SK-N-DZ (cell line): ENCODE measurements at regions not wholly inside any gene's neighbourhood (a gene's known extent, or its start where the extent isn't known, plus 50 kb on each side); places are given as distances from the start of the nearest gene placed in this dataset.
"Not testable (repeated sequence)": the region's sequence is repeated elsewhere in the genome, so short reads cannot be mapped to it uniquely, and the experiment has no call there.

Experiments
- DNase-seq: peaks from one replicate; pipeline ENCODE4 v3.0.0-alpha.2; 2015; ENCODE audit warnings: low spot score

DNA sequence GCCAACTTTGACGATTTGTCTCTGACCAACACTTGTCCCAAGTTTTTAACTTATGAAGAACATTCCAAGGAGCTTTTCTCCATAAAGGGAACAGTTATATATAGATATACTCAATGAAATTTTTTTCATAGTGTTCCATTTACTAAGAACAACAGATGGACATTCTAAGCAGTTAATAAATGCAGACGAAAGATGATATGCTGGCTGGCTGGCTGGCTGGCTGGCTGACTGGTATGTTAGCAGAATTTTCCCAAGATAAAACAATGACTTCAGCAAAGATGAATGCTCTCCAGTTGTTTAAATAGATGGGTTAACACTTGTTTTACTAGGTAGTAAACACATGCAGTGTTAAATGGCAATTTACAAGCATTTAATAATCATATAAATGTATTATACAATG is 62.2 kb downstream of the SPANXN3 start:
- no peak for DNase-seq

DNA sequence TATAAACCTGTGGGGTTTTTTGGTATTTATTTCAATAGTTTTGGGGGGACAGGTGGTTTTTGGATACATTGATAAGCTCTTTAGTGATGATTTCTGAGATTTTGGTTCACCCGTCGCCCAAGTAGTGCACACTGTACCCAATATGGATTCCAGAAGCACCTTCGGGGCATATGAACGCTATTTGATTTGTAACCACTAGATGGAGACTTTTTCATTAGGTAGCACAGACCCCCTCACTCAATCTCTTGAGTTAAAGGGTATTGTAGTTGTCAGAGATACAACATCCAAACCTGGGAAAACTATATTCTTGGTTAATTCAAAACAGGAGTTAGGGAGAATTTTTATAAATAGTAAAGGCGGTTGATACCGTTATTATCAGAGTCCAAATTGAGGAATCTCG is 79.8 kb downstream of the SPANXN3 start:
- peak; percentile 1 for DNase-seq

DNA sequence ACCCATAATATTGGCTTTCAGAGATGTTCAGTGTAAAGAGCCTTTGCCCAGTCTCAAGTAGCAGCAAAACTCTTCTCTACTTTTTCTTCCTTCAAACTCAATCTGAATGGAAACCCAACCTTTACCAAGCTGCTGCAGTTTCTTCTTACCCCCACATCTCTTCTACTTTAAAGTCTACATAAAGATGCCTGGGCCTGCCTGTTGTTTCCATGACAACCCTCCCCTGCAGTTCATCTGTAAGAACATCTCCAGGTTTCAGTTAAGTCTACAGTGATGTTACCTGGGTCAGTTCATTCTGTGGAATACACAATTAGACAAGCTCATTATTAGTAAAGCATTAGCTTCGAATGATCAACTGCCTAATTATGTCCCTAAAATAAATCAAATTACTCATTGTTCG is 81.4 kb downstream of the SPANXN3 start:
- no peak for DNase-seq

DNA sequence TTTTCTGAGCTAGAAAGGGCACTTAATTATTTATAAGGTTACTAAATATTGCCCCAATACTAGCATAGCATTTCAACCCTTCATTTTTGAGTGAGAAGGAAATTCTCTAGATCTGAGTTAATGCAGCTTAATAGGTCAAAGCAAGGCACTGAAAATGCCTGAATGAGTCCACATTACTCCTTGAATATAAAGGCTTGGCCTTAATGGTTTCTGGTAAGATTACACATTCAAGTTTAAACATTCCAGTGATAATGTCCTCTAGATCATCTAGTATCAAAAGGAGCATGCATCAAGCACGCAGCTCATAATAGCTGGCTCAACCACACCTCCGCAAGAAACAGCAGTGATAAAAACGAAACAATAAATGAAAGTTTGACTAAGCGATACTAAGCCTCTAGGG is 87.5 kb downstream of the SPANXN3 start:
- DNase-seq, result no peak

DNA sequence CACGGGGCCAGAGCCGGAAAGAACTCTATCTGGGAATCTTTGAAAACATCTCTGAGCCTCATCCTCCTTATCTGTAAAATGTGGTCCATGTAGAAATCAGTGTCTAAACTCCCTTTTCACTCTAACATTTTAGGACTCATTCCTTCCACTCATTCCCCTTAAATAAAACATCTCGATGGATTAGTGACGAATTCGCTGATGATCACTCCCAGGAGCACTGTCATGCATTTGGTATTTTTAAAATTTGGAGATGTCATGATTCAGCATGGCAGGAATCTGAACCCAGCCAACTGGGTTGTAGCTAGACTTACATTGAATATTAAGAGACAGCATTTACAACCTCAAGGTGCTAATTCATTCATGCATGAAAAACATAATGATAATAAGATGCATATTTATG is 88.1 kb downstream of the SPANXN3 start:
- no peak for DNase-seq

DNA sequence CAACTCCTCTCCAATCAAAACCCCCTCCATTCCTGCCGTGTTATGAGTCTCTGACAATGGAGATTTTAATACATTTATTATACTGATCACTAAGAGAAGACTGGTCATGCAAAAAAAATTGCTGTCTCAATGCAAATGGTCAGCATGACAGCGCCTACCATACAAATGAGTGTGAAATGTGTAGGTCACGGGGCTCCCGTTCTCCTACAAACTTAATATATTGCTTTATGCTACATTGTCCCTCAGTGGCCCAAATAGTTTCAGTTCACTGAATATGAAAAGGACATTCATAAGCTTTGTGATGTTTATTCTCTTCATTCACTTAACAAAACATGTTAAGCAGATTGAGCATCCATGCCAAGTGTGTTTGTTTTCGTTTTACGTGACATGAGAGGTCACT is 116.1 kb downstream of the SPANXN3 start:
- no peak for DNase-seq

DNA sequence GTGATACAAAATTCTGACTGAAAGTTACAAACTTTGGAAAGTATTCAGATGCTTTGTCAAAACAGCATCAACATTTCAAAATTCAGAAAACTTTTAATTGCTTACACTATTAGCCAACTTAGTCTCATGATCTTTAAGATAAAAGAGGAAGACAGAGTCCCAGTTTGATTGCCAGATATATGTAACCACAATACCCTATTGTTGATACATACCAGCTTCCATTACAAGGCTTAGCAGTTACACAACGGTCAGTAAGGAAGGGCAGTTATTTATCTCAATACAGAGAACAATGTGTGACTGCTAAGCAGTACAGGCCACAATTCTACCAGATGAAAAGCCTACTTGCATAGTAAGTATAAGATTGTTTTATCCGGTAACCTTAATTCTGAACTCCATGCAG is 138.4 kb downstream of the SPANXN3 start:
- DNase-seq, result no peak

DNA sequence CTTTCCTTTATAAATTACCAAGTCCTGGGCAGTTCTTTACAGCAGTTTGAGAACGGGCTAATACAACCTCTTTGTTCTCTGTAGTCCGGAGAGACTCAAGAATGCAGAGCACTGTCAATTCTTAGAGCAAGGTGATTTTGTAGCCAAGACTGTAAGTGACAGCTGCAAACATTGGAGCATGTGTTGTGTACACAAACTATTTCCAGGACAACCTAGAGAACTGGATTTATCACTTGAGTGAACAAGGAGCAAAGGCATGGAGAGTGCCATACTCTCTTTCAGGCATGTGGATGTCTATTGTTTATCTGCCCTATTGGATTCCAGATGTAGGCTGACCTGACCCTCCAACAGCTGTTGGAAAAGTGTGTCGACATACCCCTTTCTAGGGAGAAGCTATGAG is 153.9 kb downstream of the SPANXN3 start:
- no peak for DNase-seq

DNA sequence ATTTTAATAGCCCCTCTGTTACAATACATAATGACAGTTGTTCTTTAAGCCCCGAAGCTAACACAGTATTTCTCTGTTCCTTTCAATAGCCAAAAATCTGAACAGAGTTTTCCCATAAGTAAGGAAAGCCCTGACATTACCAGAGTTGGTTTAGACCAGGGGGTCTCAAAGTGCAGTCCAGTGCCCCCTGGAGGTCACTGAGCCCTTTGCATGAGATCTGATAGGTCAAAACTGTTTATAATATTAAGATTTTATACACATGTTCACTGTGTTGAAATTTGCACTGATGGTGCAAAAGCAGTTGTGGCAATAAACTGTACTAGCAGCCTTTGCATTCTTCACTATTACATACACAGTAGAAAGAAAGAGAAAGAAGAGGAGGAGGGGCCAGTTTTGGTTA is 177.1 kb downstream of the SPANXN3 start:
- DNase-seq, result no peak

DNA sequence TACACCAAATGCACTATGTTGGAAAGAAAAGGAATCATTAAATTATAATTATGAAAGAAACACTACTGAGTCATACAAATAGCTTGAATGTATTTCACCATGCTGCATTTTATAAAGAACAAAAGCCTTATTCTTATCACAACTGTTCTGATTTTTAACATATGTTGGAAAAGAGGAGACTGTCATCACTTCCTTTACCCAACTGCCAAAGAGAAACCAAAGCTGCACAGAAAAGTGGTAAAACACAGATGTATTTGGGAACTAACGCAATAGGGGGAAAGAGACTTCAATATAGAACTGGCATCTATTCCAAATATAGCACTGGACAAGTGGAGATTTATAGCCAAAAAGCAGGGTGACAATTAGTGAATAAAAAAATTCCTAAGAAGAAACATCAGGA is 181.0 kb downstream of the SPANXN3 start:
- DNase-seq, result no peak

DNA sequence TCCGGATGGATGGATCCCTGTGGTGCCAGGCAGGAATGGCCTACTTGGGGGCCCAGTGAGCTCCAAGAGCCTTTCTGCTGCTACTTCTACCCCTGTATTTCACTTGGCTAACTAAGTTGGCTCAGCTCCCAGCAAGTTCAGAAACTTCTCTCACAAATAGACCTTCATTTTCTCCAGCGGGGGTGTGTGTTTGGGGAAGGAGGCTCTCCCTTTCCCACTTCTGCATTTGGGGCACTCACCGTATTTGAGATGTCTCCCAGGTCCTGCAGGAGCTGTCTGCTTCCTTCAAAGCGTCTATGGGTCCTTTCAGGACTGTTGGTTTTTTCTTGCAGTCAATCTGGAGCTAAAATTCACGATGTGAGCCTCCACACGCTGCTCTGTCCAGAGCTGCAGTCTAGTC is 197.7 kb downstream of the SPANXN3 start:
- no peak for DNase-seq

DNA sequence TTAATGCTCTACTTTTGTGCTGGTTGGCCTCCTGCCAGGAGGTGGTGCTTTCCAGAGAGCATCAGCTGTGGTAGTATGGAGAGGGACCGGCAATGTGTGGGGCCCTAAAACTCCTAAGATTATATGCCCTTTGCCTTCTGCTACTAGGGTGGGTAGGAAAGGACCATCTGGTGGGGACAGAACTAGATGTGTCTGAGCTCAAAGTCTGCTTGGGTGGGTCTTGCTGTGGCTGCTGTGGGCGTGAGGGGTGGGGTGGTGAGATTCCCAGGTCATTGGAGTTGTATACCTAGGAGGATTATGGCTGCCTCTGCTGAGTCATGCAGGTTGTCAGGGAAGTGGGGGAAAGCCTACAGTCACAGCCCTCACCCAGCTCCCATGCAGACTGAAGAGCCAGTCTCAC is 198.4 kb downstream of the SPANXN3 start:
- not testable (repeated sequence) for DNase-seq

DNA sequence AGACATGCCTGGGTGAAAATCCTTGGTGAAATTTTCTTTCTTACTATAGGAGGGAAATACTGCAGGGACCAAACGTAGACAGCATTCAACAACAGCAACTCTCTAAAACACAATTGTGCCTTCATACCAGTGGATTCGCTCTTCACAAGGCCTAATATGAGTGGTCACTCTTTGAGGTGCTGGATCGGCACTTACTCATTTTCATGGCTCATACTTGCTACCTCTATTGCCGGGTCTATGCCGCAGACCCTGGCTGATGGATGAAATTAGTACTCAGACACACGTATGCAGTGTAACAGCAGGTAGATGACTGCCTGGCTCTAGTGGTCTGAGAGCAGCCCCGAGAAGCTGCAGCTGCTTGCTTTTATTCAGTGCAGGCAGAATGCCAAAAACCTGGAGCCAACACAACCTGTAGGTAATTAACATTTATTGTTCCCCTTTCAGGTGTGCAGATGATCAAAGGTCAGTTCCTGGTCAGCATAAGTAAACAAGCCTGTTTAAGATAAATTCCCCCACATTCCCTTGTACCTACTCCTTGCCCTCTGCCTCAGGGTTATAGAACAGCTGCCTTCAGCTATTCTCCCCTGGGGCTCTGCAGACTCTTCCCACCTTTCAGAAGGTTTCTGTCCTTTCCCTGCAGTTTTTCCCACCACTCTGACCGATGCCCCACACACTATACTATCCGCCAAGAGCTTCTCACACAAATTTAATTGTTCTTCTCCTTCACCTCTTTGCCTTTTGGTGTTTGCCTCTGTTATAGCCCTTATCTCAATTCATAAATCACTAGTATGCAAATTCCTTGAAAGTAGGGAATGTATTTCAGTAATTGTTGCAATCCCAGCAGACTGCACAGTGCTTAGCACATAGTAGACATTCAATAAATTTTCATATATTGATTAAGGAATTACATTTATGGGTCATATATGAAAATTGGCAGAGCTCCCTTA is 210.0 kb downstream of the SPANXN3 start:
- no peak for DNase-seq

DNA sequence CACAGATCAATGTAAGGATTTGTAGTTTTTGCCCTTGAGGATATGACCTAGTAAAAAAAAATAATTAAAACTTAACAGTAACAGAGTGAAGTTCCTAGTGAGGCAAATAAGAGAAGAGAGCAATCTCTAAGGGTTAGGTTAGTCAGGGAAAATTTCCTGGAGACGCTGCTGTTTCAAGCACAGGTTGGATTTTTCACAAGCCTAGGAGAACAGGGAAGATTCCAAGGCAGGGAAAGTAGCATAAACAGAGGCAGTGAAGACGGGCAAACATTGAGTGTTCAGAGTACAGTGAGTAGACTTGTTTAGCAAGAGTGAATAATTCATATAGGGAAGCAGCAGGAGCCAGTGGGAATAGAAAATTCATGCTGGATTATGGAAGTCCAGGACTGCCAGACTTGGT is 212.8 kb downstream of the SPANXN3 start:
- DNase-seq, result no peak

DNA sequence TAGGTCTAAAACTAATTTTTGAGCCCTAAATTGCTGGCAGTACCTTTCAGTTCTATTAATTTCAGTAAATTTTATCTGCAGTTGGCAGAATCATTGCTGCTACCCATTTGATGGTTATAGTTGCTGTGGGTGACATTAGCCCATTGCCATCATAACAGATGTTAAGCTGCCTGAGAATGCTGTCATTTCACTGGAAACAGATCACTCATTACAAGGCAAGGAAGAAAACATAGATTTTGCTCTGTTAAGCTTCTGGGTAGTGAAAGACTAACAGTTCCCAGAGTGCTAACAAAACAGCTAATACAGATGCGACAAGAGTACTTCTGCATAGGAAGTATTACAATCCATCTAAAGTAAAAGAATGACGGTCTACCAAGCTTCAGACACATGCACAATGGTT is 213.2 kb downstream of the SPANXN3 start:
- DNase-seq, result no peak

DNA sequence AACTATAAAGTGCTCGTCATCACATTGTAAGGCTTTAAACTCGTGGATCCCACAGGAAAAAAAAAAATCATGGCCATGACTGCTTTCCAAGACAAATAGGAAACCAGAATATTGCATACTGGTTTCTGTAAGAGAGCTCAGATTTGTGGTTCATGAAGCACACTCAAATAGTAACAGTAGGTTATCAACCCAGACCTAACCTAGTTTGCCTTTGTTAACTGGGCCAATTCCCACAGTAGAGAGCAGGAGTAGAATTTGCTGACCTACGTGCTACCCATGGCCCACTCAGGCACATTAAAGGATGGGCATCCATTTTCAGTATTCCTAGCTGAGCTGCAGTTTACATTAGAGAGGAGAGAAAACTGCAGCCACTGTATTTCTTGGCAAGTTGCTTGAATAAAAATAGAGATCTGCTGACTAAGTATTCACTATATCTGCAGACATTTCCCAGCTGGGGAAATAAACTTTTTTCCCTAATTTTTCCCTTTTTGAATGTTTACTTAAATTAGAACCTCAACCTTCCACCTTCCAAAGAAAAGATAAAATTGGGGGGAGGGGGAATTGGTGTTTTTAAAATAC is 218.5 kb downstream of the SPANXN3 start:
- no peak for DNase-seq

DNA sequence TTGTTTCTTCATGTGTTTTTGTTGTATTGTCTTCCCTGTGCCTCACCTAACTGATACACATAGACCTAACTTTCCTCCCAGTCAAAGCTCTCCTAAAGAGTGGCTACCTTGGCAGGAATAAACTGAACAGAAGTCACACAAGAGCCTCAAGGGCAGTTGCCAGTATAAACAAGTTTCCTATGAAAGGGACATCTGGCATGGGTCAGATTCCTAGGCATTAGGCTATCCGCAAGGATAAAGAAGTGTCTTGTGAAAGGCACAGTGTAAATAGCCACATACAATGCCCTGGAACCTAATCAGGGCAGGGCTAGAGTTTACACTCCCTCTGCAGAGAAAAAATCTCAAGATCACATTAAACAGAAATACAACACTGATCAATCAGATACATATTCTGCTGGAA is 220.8 kb downstream of the SPANXN3 start:
- no peak for DNase-seq

DNA sequence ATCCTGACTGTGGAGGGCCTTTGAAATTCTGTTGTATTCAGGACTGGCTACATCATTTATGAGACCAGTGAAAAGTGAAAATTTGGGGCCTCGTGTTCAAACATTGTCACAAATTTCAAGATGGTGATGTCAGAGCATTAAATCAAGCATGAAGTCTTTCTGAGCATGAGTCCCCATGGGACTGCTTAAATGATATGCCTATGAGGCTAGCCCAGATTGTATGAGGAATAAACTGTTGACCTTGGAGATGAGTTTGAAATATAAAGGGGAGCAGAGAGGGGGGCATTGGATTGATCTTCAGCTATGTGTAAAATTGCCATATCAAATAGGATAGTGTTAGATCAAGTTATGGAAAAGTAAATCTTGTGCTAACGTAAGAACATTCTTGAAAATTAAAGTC is 230.0 kb downstream of the SPANXN3 start:
- DNase-seq, result no peak

DNA sequence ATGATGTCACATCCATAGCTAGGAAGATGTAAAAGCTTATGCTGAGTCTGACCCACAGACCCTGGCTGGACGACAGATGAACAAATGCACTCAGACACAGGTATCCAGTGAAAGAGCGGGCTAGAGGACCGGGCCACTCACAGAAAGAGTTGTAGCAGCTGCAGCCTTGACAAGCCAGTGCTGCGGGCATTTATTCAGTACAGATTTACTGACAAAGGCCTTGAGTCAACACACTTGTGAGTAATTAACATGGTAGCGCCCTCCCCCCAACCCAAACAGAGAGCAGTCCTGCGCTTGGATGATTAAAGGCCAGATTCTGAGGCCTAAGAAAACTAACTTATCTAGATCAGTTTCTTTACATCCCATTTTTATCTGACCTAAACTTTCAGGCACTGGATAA is 244.6 kb downstream of the SPANXN4 start:
- no peak for DNase-seq

DNA sequence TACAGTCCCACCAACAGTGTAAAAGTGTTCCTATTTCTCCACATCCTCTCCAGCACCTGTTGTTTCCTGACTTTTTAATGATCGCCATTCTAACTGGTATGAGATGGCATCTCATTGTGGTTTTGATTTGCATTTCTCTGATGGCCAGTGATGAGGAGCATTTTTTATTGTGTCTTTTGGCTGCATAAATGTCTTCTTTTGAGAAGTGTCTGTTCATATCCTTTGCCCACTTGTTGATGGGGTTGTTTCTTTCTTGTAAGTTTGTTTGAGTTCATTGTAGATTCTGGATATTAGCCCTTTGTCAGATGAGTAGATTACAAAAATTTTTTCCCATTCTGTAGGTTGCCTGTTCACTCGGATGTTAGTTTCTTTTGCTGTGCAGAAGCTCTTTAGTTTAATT is 218.9 kb downstream of the SPANXN4 start:
- DNase-seq, result not testable (repeated sequence)

DNA sequence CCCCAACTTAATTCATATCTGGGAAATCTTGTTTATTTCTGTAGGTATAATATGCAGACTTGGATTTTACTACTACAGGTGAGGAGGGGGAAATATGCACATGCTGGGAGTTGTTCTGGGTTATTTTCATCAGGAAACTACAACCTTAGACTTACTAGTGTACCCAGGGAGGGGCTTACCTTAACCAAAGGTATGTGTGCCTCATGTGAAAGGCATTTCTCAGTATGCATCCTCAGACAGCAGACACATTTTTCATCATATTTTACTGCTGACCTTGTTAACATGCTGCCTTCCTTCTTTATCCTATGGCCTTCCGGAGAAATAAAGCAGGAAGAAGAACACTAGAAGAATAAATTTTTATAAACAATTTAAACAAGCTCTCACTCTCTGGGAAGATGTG is 214.9 kb downstream of the SPANXN4 start:
- no peak for DNase-seq

DNA sequence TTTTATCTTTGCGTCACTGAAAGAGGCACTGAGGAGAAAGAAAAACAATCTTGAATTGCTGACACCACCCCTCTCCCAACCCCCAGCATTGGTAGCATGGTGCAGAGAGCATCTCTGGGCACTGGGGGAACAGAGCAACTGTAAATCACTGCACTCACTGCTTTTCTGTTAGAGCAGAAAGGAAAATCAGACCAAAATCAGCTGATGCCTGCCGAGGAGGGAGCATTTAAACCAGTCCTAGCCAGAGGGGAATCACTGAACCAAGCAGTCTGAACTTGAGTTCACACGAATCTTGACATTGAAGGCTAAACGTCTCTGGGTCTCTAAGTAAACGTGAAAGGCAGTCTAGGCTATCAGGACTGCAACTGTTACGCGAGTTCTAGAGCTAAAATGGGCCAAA is 205.8 kb downstream of the SPANXN4 start:
- no peak for DNase-seq

DNA sequence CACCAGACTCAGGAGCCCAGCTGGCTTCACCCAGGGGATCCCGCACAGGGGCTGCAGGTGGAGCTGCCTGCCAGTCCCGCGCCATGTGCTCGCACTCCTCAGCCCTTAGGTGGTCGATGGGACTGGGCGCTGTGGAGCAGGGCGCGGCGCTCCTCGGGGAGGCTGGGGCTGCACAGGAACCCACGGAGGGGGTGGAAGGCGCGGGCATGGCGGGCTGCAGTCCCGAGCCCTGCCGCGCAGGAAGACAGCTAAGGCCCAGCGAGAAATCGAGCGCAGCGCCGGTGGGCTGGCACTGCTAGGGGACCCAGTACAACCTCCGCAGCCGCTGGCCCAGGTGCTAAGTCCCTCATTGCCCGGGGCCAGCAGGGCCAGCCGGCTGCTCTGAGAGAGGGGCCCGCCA is 202.9 kb downstream of the SPANXN4 start:
- DNase-seq, result not testable (repeated sequence)
